Breast epithelium (tissue), 3 donors: ENCODE measurements at regions not wholly inside any gene's neighbourhood (a gene's known extent, or its start where the extent isn't known, plus 50 kb on each side); places are given as distances from the start of the nearest gene placed in this dataset.

Source experiments
- CTCF ChIP-seq, 3 donors: fragments of 450-650 bp; IDR thresholded peaks; one replicate each; pipeline ENCODE4 v1.5.1; 2016 to 2017; ENCODE audit warnings: antibody characterized with exemption in 3 of 3, mild to moderate bottlenecking in 3 of 3, moderate library complexity in 3 of 3
- POLR2A ChIP-seq: fragments of 450-650 bp; IDR thresholded peaks from one replicate; pipeline ENCODE4 v1.6.1; 2016; ENCODE audit warnings: antibody characterized with exemption, mild to moderate bottlenecking, moderate library complexity
- POLR2AphosphoS5 ChIP-seq, 3 donors: sonication (generic); formaldehyde crosslinking; IDR thresholded peaks; one replicate each; pipeline ENCODE4 v1.6.1; 2017; ENCODE audit warnings: antibody characterized with exemption in 3 of 3

GRCh38 chr1:147842578-147842977 is 60.0 kb upstream of the GJA8 start:
- TF ChIP-seq CTCF (IDR thresholded peaks at IDR 0.05): no peak
- TF ChIP-seq POLR2A: no peak
- TF ChIP-seq POLR2AphosphoS5 (IDR thresholded peaks at IDR 0.05): no peak
